HCEC 1CT (cell line): ENCODE measurements at regions not wholly inside any gene's neighbourhood (a gene's known extent, or its start where the extent isn't known, plus 50 kb on each side); places are given as distances from the start of the nearest gene placed in this dataset.
"Not testable (repeated sequence)": the region's sequence is repeated elsewhere in the genome, so short reads cannot be mapped to it uniquely, and the experiment has no call there.

Experiments
- DNase-seq: peaks from one replicate; pipeline ENCODE4 v3.0.0-alpha.2; 2017

GRCh38 chr1:101185421-101185820 is 51.4 kb upstream of the S1PR1 start:
- no peak for DNase-seq

GRCh38 chr1:101183388-101183699 is 53.5 kb upstream of the S1PR1 start:
- DNase-seq, result no peak

GRCh38 chr1:101182627-101183387 is 54.0 kb upstream of the S1PR1 start:
- no peak for DNase-seq

- peak; percentile 93 for DNase-seq
Measured at GRCh38 chr1:101181930-101182329, 54.9 kb upstream of the S1PR1 start.

- no peak for DNase-seq
Measured at GRCh38 chr1:101178688-101179491, 57.9 kb upstream of the S1PR1 start.

GRCh38 chr1:101178341-101178687 is 58.5 kb upstream of the S1PR1 start:
- no peak for DNase-seq

GRCh38 chr1:101175886-101176285 is 60.9 kb upstream of the S1PR1 start:
- DNase-seq, result peak; percentile 34

- DNase-seq, result peak; percentile 24
Measured at GRCh38 chr1:101175466-101175865, 61.4 kb upstream of the S1PR1 start.

- peak; percentile 91 for DNase-seq
Measured at GRCh38 chr1:101174722-101175121, 62.1 kb upstream of the S1PR1 start.

- not testable (repeated sequence) for DNase-seq
Measured at GRCh38 chr1:101174298-101174697, 62.5 kb upstream of the S1PR1 start.

- DNase-seq, result no peak
Measured at GRCh38 chr1:101170506-101171050, 66.2 kb upstream of the S1PR1 start.

GRCh38 chr1:101167891-101168290 is 68.9 kb upstream of the S1PR1 start:
- DNase-seq, result no peak

GRCh38 chr1:101166583-101167120 is 70.2 kb upstream of the S1PR1 start:
- no peak for DNase-seq

- DNase-seq, result peak; percentile 17
Measured at GRCh38 chr1:101165954-101166353, 70.9 kb upstream of the S1PR1 start.

- DNase-seq, result no peak
Measured at GRCh38 chr1:101165532-101165931, 71.3 kb upstream of the S1PR1 start.

- DNase-seq, result no peak
Measured at GRCh38 chr1:101164776-101165175, 72.0 kb upstream of the S1PR1 start.

GRCh38 chr1:101162736-101163735 is 73.8 kb upstream of the S1PR1 start:
- DNase-seq, result no peak

GRCh38 chr1:101162300-101162699 is 74.5 kb upstream of the S1PR1 start:
- no peak for DNase-seq

GRCh38 chr1:101161619-101162018 is 75.2 kb upstream of the S1PR1 start:
- no peak for DNase-seq

- no peak for DNase-seq
Measured at GRCh38 chr1:101158424-101158823, 78.4 kb upstream of the S1PR1 start.

GRCh38 chr1:101154547-101154946 is 82.3 kb upstream of the S1PR1 start:
- no peak for DNase-seq

GRCh38 chr1:101153692-101154091 is 83.1 kb upstream of the S1PR1 start:
- DNase-seq, result no peak

GRCh38 chr1:101152633-101153032 is 84.2 kb upstream of the S1PR1 start:
- DNase-seq, result no peak
